M059J (cell line): ENCODE measurements at regions not wholly inside any gene's neighbourhood (a gene's known extent, or its start where the extent isn't known, plus 50 kb on each side); places are given as distances from the start of the nearest gene placed in this dataset.
A peak's percentile ranks its signal among the peaks of the same experiment; 100 is the strongest.

ENCODE experiments used
- DNase-seq: peaks from one replicate; pipeline ENCODE4 v3.0.0-alpha.2; 2012; ENCODE audit warnings: low read depth

GRCh38 chr5:168047043-168047668, 244.3 kb upstream of the WWC1 start:
- DNase-seq: peak; percentile 60

DNA sequence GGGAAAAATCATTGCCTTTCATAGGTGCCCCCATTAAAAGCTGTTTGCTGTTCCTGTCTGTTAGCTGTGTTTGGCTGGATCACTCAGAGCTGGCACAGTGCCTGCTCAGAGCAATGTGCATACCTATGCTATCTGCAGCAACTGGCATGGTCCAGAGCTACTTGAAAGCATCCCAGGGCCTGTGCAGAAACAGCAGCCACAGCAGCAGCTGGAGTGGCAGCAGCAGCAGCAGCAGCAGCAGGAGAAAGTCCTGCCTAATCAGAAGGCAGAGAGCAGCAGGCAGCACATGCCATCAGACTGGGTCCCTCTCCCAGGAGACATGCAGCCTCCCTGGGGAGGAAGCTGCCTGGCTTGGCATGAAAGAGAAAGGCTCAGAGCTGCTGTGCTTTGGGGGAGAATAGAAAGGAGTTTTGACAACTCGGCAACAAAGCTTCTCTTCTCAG, 243.8 kb upstream of the WWC1 start:
- no peak for DNase-seq

DNA sequence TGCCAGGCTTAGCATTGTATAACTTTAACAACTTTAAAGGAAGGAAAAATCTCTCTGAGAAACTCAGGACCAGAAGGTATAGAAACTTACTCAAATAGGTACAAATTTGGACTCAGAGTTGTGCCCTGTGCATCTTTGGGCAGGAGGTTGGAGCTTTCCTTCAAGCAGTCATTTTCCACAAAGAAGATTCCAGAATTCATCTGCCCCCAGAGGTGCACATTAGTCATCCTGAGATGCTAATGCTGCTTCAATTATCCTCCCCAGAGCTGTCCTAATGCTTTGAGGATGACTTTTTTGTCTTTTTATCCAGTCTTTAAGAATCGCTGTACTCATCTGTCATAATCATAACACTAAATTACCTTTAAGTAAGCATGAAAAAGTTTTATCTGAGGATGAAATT, 243.0 kb upstream of the WWC1 start:
- DNase-seq: no peak

GRCh38 chr5:168052686-168053085, 238.8 kb upstream of the WWC1 start:
- DNase-seq: no peak

DNA sequence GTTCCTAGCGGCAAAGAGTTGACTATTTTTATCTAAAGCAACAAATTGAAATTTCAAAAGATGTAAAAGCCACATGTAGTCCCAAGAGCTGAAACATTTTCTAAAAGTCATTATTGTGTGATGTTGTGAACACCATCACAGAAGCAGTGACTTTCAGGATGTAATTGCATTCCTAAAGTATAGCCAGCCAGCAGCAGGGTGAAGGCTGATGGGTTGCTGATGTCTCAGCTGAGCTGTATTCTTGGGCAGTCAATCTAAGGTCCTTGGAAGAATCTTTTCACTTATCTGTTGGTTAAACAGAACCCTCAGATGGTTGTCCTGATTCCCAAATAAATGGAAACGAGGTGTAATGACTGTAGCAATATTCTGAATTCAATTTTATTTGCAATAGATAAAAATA, 237.4 kb upstream of the WWC1 start:
- DNase-seq: no peak

- DNase-seq: no peak
These were observed 236.2 kb upstream of the WWC1 start for GRCh38 chr5:168055141-168055683.

DNA sequence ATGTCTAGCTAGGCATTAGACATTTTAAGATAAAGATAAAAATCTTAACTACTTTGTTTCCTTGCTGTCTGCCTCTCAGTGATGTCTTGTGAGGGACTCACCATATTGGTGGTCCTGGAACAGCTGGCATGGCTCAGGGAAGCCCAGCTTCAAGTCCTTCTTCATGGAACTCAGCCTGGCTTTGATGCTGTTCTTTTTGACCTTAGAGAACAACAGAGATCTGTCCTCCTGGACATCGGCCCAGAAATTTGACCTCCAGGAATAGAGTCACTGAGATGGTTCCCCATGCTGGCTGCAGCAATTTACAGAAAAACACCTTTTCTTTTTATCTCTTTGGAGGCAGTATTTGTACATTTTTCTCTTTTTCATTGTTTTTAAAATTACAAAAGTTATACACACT, 235.5 kb upstream of the WWC1 start:
- DNase-seq: no peak

DNA sequence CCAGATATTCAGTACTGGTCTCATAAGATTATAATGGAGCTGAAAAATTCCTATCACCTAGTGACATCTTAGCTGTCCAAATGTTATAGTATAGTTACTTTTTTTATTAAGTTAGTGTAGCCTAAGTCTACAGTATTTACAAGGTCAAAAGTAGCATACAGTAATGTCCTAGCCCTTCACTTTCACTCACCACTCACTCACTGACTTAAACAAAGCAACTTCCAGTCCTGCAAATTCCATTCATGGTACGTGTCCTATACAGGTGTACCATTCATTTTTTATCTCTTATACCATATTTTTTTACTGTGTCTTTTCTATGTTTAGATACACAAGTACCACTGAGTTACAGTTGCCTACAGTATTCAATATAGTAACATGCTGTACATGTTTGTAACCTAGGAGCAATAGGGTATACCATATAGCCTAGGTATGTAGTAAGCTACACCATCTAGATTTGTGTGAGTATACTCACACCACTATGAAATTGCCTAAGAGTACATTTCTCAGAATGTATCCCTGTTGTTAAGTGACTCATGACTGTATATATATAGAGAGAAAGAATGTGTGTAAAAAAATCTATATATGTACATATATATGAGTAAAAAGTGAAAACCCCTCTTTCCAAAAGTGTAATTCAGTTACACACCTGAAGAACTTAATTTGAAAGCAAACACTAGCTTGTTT, 234.8 kb upstream of the WWC1 start:
- DNase-seq: no peak

GRCh38 chr5:168057905-168058304, 233.5 kb upstream of the WWC1 start:
- no peak for DNase-seq

DNA sequence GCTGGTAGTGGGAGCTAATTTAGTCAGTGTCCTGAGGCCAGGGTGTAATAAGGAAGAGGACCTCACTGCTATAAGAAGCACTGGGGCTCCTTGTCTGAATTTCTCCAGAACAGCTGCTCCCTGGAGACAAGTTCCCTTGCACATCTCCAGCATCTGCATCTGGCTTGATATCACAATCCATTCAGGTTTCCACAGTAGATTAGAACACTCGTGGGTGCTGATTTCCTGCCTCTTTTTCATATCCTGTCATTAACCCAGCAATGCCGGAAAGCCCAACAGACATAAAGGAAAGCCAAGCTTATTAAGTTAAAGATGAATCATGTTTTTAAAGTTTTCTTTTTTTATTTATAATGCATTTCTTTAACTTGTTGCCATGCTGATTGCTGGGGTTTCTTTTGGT, 232.3 kb upstream of the WWC1 start:
- DNase-seq: no peak

DNA sequence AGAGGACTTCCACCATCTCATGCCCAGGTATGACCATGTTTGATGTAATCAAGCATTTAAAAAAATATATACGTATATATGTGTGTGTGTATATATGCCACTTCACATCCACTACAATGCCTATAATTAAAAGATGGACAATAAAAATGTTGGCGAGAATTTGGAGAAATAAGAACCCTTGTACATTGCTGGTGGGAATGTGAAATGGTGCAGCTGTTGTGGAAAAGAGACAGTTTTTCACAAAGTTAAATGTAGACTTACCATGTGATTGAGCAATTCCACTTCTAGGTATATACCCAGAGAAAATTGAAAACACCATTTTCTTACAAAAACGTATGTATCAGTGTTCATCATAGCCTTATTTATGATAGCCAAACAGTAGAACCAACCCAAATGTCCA, 229.2 kb upstream of the WWC1 start:
- DNase-seq: no peak

DNA sequence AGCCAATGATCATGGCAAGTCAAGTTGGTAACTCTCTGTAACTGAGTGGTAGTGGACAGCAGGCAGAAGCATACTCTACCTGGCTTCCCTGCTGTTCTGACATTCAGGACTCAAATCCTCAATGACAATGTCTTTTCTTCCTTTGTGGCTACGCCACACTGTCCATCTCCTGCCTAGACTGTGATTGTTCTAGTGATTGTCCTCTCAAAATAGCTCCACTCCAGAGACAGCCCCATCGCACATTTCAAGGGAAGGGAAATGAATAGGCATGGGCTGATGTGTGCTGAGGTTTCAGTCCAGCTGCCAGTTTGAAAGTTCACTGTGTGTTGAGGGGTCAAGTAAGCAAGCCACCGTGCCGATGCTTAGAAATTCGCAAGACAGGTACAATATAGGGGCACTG, 227.0 kb upstream of the WWC1 start:
- DNase-seq: no peak

GRCh38 chr5:168064933-168065622, 226.4 kb upstream of the WWC1 start:
- no peak for DNase-seq

DNA sequence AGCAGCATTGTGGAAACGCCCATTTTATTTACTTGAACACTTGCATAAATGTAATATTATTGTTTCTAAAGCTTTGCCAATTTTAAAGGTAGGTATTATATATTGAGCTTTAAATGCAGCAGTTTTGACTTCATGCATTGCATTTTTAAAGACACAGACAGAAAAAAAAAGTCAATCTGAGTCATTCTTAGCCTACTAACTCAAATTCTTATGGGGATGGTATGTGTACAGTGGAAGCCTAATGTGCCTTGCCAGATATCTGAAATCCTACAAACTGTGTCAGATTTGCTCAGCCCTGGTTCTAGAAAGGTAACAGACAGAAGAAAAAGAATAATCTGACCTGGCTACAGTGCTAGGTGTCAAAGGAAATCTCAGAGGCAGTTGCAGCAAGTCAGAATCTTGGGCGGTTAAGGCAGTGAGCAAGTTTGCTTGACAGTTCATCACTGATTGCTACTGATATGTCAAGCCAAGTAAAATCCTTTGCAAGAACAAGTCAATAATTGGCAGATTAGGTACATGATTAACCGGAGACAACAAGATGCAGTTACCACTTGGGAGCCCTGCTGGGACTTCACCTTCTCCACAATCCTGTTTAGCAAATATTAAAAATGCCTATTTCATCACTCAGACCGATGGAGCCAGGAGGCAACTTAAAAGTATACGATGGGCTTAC, 224.8 kb upstream of the WWC1 start:
- DNase-seq: no peak

GRCh38 chr5:168070761-168071160, 220.7 kb upstream of the WWC1 start:
- DNase-seq: no peak

GRCh38 chr5:168072665-168073064, 218.8 kb upstream of the WWC1 start:
- no peak for DNase-seq

DNA sequence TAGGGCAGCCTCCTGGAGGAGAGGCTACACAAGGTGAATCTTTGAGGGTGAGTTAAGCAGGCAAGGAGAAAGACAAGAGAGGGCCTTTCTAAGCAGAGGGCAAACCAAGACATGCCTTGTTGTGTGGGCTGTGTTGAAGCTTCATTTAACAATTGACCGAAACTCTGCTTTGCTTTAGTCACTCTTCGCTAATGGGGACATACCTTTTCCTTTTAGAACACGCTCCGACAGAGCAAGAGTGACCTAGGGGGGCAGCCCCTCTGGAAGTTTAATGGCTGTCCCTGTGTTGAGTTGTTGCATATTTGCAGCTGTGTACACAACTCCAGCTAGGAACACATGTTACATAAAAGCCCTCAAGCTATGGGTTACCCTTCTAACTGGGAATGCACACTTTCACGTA, 218.1 kb upstream of the WWC1 start:
- no peak for DNase-seq

GRCh38 chr5:168073991-168074800, 217.2 kb upstream of the WWC1 start:
- peak; percentile 57 for DNase-seq

- no peak for DNase-seq
These were observed 216.1 kb upstream of the WWC1 start for GRCh38 chr5:168075387-168075786.

GRCh38 chr5:168076561-168076991, 214.9 kb upstream of the WWC1 start:
- peak; percentile 11 for DNase-seq

DNA sequence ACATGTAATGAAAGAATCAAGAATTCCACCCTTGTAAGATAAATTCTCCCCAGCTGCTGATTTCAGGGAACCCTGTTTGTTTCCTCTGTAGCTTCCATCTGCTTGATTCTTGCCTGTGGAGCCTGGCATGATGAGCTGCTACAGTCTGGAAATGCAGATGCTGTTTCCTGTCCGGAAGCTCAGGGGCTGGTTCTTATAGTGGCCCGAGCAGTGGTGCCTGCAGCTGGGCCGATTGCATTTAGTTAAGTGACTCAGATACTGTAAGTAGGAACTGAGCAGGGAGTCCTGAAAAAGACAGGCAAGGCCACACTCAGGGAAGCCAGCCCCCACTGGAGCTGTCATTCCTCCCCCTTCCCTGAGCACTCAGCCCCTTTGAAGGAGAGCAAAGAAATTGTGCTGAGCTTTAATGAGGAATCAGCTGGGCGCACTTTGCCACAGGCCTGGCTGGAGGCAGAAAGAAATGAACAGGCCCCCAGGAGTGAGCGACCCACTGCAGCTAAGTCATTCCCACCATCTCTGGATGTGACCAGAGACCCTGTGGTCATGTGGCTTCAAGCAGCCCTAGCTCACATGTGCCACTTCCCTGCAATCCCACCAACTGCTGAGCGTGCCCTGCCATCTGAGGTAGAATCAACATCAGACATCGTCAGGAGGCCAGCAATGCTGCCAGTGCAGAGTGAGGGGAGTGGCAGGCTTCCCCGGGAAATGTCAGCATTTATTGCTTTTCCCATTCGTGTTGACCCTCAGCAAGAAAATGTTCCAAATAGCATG, 206.0 kb upstream of the WWC1 start:
- DNase-seq: peak; percentile 80
